Vagina (tissue), 2 donors: ENCODE measurements at regions not wholly inside any gene's neighbourhood (a gene's known extent, or its start where the extent isn't known, plus 50 kb on each side); places are given as distances from the start of the nearest gene placed in this dataset.

ENCODE experiments used
- DNase-seq, 2 donors: peaks; one replicate each; pipeline ENCODE4 v3.0.0-alpha.2; 2017; ENCODE audit errors: extremely low spot score in 2 of 2
- H3K27ac ChIP-seq: fragments of 200-600 bp; sonication (generic); one replicate; pipeline ENCODE4 v1.5.1; 2019
- H3K27me3 ChIP-seq: fragments of 200-600 bp; sonication (generic); one replicate; pipeline ENCODE4 v1.5.1; 2019
- H3K36me3 ChIP-seq, 2 donors: fragments of 200-600 bp; sonication (generic); one replicate each; pipeline ENCODE4 v1.5.1; 2017 to 2019
- H3K4me1 ChIP-seq: fragments of 200-600 bp; sonication (generic); one replicate; pipeline ENCODE4 v1.5.1; 2019
- H3K4me3 ChIP-seq, 2 donors: fragments of 200-600 bp; sonication (generic); 1 replicate in 1 of 2; 2 replicates in 1 of 2; pipeline ENCODE4 v1.5.1; 2016 to 2019
- H3K9me3 ChIP-seq: fragments of 200-600 bp; sonication (generic); one replicate; pipeline ENCODE4 v1.5.1; 2019
- CTCF ChIP-seq, 3 experiments: fragments of 450-650 bp in 2 of 3; fragments of 200-600 bp in 1 of 3; sonication (generic) in 1 of 3; IDR thresholded peaks; one replicate each; pipeline ENCODE4 v1.5.1; 2017 to 2019; ENCODE audit warnings: antibody characterized with exemption in 3 of 3, mild to moderate bottlenecking in 2 of 3, moderate library complexity in 2 of 3
- POLR2A ChIP-seq, 2 donors: fragments of 450-650 bp; IDR thresholded peaks; one replicate each; pipeline ENCODE4 v1.6.1; 2017; ENCODE audit warnings: antibody characterized with exemption in 2 of 2, mild to moderate bottlenecking in 2 of 2, moderate library complexity in 2 of 2
- POLR2AphosphoS5 ChIP-seq, 2 donors: sonication (generic); formaldehyde crosslinking; IDR thresholded peaks; one replicate each; pipeline ENCODE4 v1.9.0; 2017; ENCODE audit warnings: antibody characterized with exemption in 2 of 2, mild to moderate bottlenecking in 2 of 2, low read depth in 1 of 2; ENCODE audit not compliant: insufficient read depth in 1 of 2
- intact Hi-C: fragments of 100-400 bp; cut with DNase I; formaldehyde crosslinking; loops from one replicate; pipeline ENCODE4 v1.15.1; 2023

GRCh38 chr2:67771380-67771779 lies 291.4 kb downstream of the C1D start:
- TF ChIP-seq POLR2A (IDR thresholded peaks at IDR 0.05): no peak
- TF ChIP-seq POLR2AphosphoS5 (IDR thresholded peaks at IDR 0.05; ENCODE audit: insufficient read depth in 1 of 2, low read depth in 1 of 2): no peak
- no peak for TF ChIP-seq CTCF (IDR thresholded peaks at IDR 0.05)
- Histone ChIP-seq H3K4me3 (no peak overlapping the region), H3K27ac (no peak overlapping the region), H3K27me3 (no peaks in the 10 kb centered on the region), H3K9me3 (no peaks in the 10 kb centered on the region), H3K36me3 (no peaks in the 10 kb centered on the region), H3K4me1 (no peaks in the 10 kb centered on the region)
- intact Hi-C loops: no loop called here
- no peak for DNase-seq

- Histone ChIP-seq H3K4me1 (no peaks in the 10 kb centered on the region), H3K36me3 (no peaks in the 10 kb centered on the region), H3K27me3 (no peaks in the 10 kb centered on the region), H3K4me3 (no peak overlapping the region), H3K9me3 (no peaks in the 10 kb centered on the region), H3K27ac (no peak overlapping the region)
- intact Hi-C loops: no loop called here
- DNase-seq: no peak
- no peak for TF ChIP-seq POLR2A (IDR thresholded peaks at IDR 0.05)
- peak in 1 of 2 donors; percentile 61 for TF ChIP-seq POLR2AphosphoS5 (IDR thresholded peaks at IDR 0.05; ENCODE audit: insufficient read depth in 1 of 2, low read depth in 1 of 2)
These were observed 290.3 kb downstream of the C1D start for GRCh38 chr2:67772216-67773170.

GRCh38 chr2:67773851-67774250 lies 289.0 kb downstream of the C1D start:
- H3K4me1 ChIP-seq: no peaks in the 10 kb centered on the region
- H3K27me3 ChIP-seq: no peaks in the 10 kb centered on the region
- H3K36me3 ChIP-seq: no peaks in the 10 kb centered on the region
- TF ChIP-seq POLR2AphosphoS5 (IDR thresholded peaks at IDR 0.05; ENCODE audit: insufficient read depth in 1 of 2, low read depth in 1 of 2) (no peak), CTCF (IDR thresholded peaks at IDR 0.05) (no peak), POLR2A (IDR thresholded peaks at IDR 0.05) (no peak)
- no peaks in the 10 kb centered on the region for H3K9me3 ChIP-seq
- intact Hi-C loops: no loop called here
- H3K27ac ChIP-seq: no peak overlapping the region
- no peak for DNase-seq
- H3K4me3 ChIP-seq: no peak overlapping the region

- no peak for DNase-seq
- Histone ChIP-seq H3K4me3 (no peak overlapping the region), H3K27me3 (no peaks in the 10 kb centered on the region), H3K9me3 (no peaks in the 10 kb centered on the region), H3K4me1 (no peaks in the 10 kb centered on the region), H3K36me3 (no peaks in the 10 kb centered on the region), H3K27ac (no peak overlapping the region)
- TF ChIP-seq POLR2A (IDR thresholded peaks at IDR 0.05): no peak
- no peak for TF ChIP-seq POLR2AphosphoS5 (IDR thresholded peaks at IDR 0.05; ENCODE audit: insufficient read depth in 1 of 2, low read depth in 1 of 2)
- no peak for TF ChIP-seq CTCF (IDR thresholded peaks at IDR 0.05)
- intact Hi-C loops: no loop called here
These were observed 286.5 kb downstream of the C1D start for GRCh38 chr2:67776276-67776675.

GRCh38 chr2:67777010-67777409 lies 285.8 kb downstream of the C1D start:
- Histone ChIP-seq H3K4me3 (no peak overlapping the region), H3K27me3 (no peaks in the 10 kb centered on the region), H3K27ac (no peak overlapping the region), H3K4me1 (no peaks in the 10 kb centered on the region), H3K9me3 (no peaks in the 10 kb centered on the region), H3K36me3 (no peaks in the 10 kb centered on the region)
- TF ChIP-seq CTCF (IDR thresholded peaks at IDR 0.05) (no peak), POLR2AphosphoS5 (IDR thresholded peaks at IDR 0.05; ENCODE audit: insufficient read depth in 1 of 2, low read depth in 1 of 2) (no peak), POLR2A (IDR thresholded peaks at IDR 0.05) (no peak)
- intact Hi-C loops: no loop called here
- no peak for DNase-seq
